ENCODE measurements at regions not wholly inside any gene's neighbourhood (a gene's known extent, or its start where the extent isn't known, plus 50 kb on each side); places are given as distances from the start of the nearest gene placed in this dataset.

GRCh38 chr1:214917081-214917635, 165.4 kb upstream of the KCNK2 start:
- DNase-seq (ENCODE audit: low read depth in 2 of 2): no peak
- Histone ChIP-seq H3K4me1 (ENCODE audit: control insufficient read depth, extremely low read depth, insufficient read depth, low read length) (no peaks in the 10 kb centered on the region), H3K4me3 (replicated peaks in 1 of 4; ENCODE audit: control extremely low read depth in 1 of 4, insufficient read depth in 1 of 4, low read depth in 3 of 4, low read length in 4 of 4) (no peak overlapping the region), H3K27me3 (ENCODE audit: control insufficient read depth, insufficient read depth, low read length) (no peaks in the 10 kb centered on the region), H4K20me1 (ENCODE audit: control insufficient read depth, extremely low read depth, insufficient read depth, low read length) (no peaks in the 10 kb centered on the region), H3K79me2 (ENCODE audit: control insufficient read depth, insufficient read depth, low read length) (no peaks in the 10 kb centered on the region), H2AFZ (ENCODE audit: low read length) (no peak overlapping the region), H3K9me3 (ENCODE audit: control insufficient read depth, insufficient read depth, low read depth, low read length) (no peaks in the 10 kb centered on the region), H3K27ac (ENCODE audit: insufficient read depth, low read length) (no peak overlapping the region), H3K36me3 (ENCODE audit: control insufficient read depth, insufficient read depth, low read length) (no peaks in the 10 kb centered on the region), H3K9ac (ENCODE audit: insufficient read depth, low read length) (no peak overlapping the region), H3K4me2 (ENCODE audit: extremely low read depth, insufficient read depth, low read length) (no peak overlapping the region)
- no peak for TF ChIP-seq EZH2 (IDR thresholded peaks at IDR 0.05; ENCODE audit: low read length, missing control alignments)
- no peak for TF ChIP-seq CTCF (conservative IDR thresholded peaks at IDR 0.05 in 1 of 2, IDR thresholded peaks at IDR 0.05 in 1 of 2; ENCODE audit: low read depth in 1 of 2, low read length in 2 of 2)

GRCh38 chr1:214918745-214919144, 163.8 kb upstream of the KCNK2 start:
- Histone ChIP-seq H2AFZ (ENCODE audit: low read length) (no peak overlapping the region), H3K36me3 (ENCODE audit: control insufficient read depth, insufficient read depth, low read length) (no peaks in the 10 kb centered on the region), H3K27ac (ENCODE audit: insufficient read depth, low read length) (no peak overlapping the region), H3K4me3 (replicated peaks in 1 of 4; ENCODE audit: control extremely low read depth in 1 of 4, insufficient read depth in 1 of 4, low read depth in 3 of 4, low read length in 4 of 4) (no peak overlapping the region), H3K4me1 (ENCODE audit: control insufficient read depth, extremely low read depth, insufficient read depth, low read length) (no peaks in the 10 kb centered on the region), H4K20me1 (ENCODE audit: control insufficient read depth, extremely low read depth, insufficient read depth, low read length) (no peaks in the 10 kb centered on the region), H3K9me3 (ENCODE audit: control insufficient read depth, insufficient read depth, low read depth, low read length) (no peaks in the 10 kb centered on the region), H3K79me2 (ENCODE audit: control insufficient read depth, insufficient read depth, low read length) (no peaks in the 10 kb centered on the region), H3K4me2 (ENCODE audit: extremely low read depth, insufficient read depth, low read length) (no peak overlapping the region), H3K9ac (ENCODE audit: insufficient read depth, low read length) (no peak overlapping the region), H3K27me3 (ENCODE audit: control insufficient read depth, insufficient read depth, low read length) (no peaks in the 10 kb centered on the region)
- DNase-seq (ENCODE audit: low read depth in 2 of 2): no peak
- no peak for TF ChIP-seq EZH2 (IDR thresholded peaks at IDR 0.05; ENCODE audit: low read length, missing control alignments)
- no peak for TF ChIP-seq CTCF (conservative IDR thresholded peaks at IDR 0.05 in 1 of 2, IDR thresholded peaks at IDR 0.05 in 1 of 2; ENCODE audit: low read depth in 1 of 2, low read length in 2 of 2)

GRCh38 chr1:214920337-214920736, 162.2 kb upstream of the KCNK2 start:
- no peak for TF ChIP-seq CTCF (conservative IDR thresholded peaks at IDR 0.05 in 1 of 2, IDR thresholded peaks at IDR 0.05 in 1 of 2; ENCODE audit: low read depth in 1 of 2, low read length in 2 of 2)
- TF ChIP-seq EZH2 (IDR thresholded peaks at IDR 0.05; ENCODE audit: low read length, missing control alignments): no peak
- no peak overlapping the region for H2AFZ ChIP-seq (ENCODE audit: low read length)
- no peaks in the 10 kb centered on the region for H3K9me3 ChIP-seq (ENCODE audit: control insufficient read depth, insufficient read depth, low read depth, low read length)
- H3K4me1 ChIP-seq (ENCODE audit: control insufficient read depth, extremely low read depth, insufficient read depth, low read length): no peaks in the 10 kb centered on the region
- no peaks in the 10 kb centered on the region for H3K79me2 ChIP-seq (ENCODE audit: control insufficient read depth, insufficient read depth, low read length)
- no peak overlapping the region for H3K9ac ChIP-seq (ENCODE audit: insufficient read depth, low read length)
- no peak for DNase-seq (ENCODE audit: low read depth in 2 of 2)
- H4K20me1 ChIP-seq (ENCODE audit: control insufficient read depth, extremely low read depth, insufficient read depth, low read length): no peaks in the 10 kb centered on the region
- H3K4me2 ChIP-seq (ENCODE audit: extremely low read depth, insufficient read depth, low read length): no peak overlapping the region
- no peaks in the 10 kb centered on the region for H3K36me3 ChIP-seq (ENCODE audit: control insufficient read depth, insufficient read depth, low read length)
- H3K27me3 ChIP-seq (ENCODE audit: control insufficient read depth, insufficient read depth, low read length): no peaks in the 10 kb centered on the region
- no peak overlapping the region for H3K27ac ChIP-seq (ENCODE audit: insufficient read depth, low read length)
- no peak overlapping the region for H3K4me3 ChIP-seq (replicated peaks in 1 of 4; ENCODE audit: control extremely low read depth in 1 of 4, insufficient read depth in 1 of 4, low read depth in 3 of 4, low read length in 4 of 4)
